Mammary epithelial cell (primary cell): ENCODE measurements at regions not wholly inside any gene's neighbourhood (a gene's known extent, or its start where the extent isn't known, plus 50 kb on each side); places are given as distances from the start of the nearest gene placed in this dataset.

ENCODE experiments used
- CTCF ChIP-seq, 2 donors: IDR thresholded peaks in 1 of 2; conservative IDR thresholded peaks in 1 of 2; 2 replicates each; pipeline ENCODE4 v1.5.1; 2011 to 2012; ENCODE audit warnings: inconsistent platforms in 2 of 2, low read length in 2 of 2, mild to moderate bottlenecking in 2 of 2, control low read depth in 1 of 2, low read depth in 1 of 2; ENCODE audit not compliant: insufficient read depth in 1 of 2; ENCODE audit errors: extremely low read depth in 1 of 2
- EZH2 ChIP-seq: IDR thresholded peaks from 2 replicates; pipeline ENCODE4 v1.6.1; 2012; ENCODE audit warnings: low read length, inconsistent platforms, borderline replicate concordance

- TF ChIP-seq CTCF (conservative IDR thresholded peaks at IDR 0.05 in 1 of 2, IDR thresholded peaks at IDR 0.05 in 1 of 2; ENCODE audit: extremely low read depth in 1 of 2, insufficient read depth in 1 of 2, low read depth in 1 of 2, low read length in 2 of 2) (no peak), EZH2 (no peak)
Measured at GRCh38 chr1:194175251-194175650, 988.8 kb upstream of the B3GALT2 start.
